ENCODE measurements at regions not wholly inside any gene's neighbourhood (a gene's known extent, or its start where the extent isn't known, plus 50 kb on each side); places are given as distances from the start of the nearest gene placed in this dataset.

- ChIA-PET POLR2A (no interaction called here), CTCF (no interaction called here)
- Histone ChIP-seq H3K27me3 (ENCODE audit: control insufficient read depth, insufficient read depth, low read length) (no peaks in the 10 kb centered on the region), H3K27ac (ENCODE audit: low read depth, low read length) (no peak overlapping the region), H3K4me3 (ENCODE audit: low read depth, low read length) (no peak overlapping the region), H3K9me3 (ENCODE audit: control insufficient read depth, insufficient read depth, low read length) (no peaks in the 10 kb centered on the region)
- TF ChIP-seq CTCF (IDR thresholded peaks at IDR 0.05; ENCODE audit: low read depth, low read length): no peak
- no peak for DNase-seq (ENCODE audit: low read depth, low spot score)
Observed at GRCh38 chr14:26820138-26820537, 222.3 kb upstream of the NOVA1 start.

DNA sequence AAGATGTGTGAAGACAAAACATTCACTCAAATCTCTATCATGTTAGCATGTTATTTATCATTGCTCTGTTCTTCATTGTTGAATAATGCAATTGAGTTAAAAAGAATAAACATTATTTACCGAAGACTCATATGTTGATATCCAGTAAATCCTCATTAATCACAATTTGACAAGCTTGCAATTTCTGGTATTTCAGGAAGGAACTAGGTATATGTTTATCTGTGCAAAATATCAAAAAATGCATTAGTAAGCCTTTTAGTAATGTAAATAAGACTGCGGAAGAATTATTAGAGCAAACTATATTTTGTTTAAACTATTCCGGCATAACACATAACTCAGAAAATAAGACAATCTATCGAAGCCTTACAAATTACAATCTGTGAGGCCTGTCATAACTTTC lies 222.7 kb upstream of the NOVA1 start:
- Histone ChIP-seq H3K4me3 (ENCODE audit: low read depth, low read length) (no peak overlapping the region), H3K27ac (ENCODE audit: low read depth, low read length) (no peak overlapping the region), H3K9me3 (ENCODE audit: control insufficient read depth, insufficient read depth, low read length) (no peaks in the 10 kb centered on the region), H3K27me3 (ENCODE audit: control insufficient read depth, insufficient read depth, low read length) (no peaks in the 10 kb centered on the region)
- ChIA-PET CTCF (no interaction called here), POLR2A (no interaction called here)
- TF ChIP-seq CTCF (IDR thresholded peaks at IDR 0.05; ENCODE audit: low read depth, low read length): no peak
- DNase-seq (ENCODE audit: low read depth, low spot score): no peak

GRCh38 chr14:26828741-26829140 lies 230.9 kb upstream of the NOVA1 start:
- H3K9me3 ChIP-seq (ENCODE audit: control insufficient read depth, insufficient read depth, low read length): no peaks in the 10 kb centered on the region
- DNase-seq (ENCODE audit: low read depth, low spot score): no peak
- no peak overlapping the region for H3K4me3 ChIP-seq (ENCODE audit: low read depth, low read length)
- TF ChIP-seq CTCF (IDR thresholded peaks at IDR 0.05; ENCODE audit: low read depth, low read length): no peak
- POLR2A ChIA-PET: no interaction called here
- no peaks in the 10 kb centered on the region for H3K27me3 ChIP-seq (ENCODE audit: control insufficient read depth, insufficient read depth, low read length)
- no peak overlapping the region for H3K27ac ChIP-seq (ENCODE audit: low read depth, low read length)
- CTCF ChIA-PET: no interaction called here

DNA sequence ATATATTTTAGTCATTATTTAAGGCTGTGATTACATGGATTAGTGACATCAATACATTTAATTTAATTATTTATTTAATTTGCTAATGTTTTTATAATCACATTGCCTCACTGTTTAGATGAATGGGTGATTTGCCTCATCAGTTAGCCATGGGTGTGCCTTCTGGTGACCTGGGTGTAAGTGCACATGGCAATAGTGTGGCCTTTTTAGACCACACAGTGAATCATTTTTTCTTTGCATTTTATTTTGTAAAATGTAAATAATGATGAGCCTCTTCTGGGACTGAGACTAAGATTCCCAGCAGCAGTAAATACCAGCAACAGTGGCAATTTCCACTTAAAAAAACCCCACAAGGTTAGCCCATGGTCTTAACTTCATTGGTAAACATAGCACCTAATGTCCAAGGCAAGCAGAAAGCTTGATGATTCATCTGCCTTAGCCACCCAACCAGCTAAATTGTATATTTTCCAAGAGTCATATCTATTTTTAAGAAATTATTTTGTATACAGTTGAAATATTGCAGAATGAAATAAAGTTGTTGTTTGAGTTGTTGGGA lies 235.9 kb upstream of the NOVA1 start:
- TF ChIP-seq CTCF (IDR thresholded peaks at IDR 0.05; ENCODE audit: low read depth, low read length): no peak
- no peak overlapping the region for H3K4me3 ChIP-seq (ENCODE audit: low read depth, low read length)
- no peak for DNase-seq (ENCODE audit: low read depth, low spot score)
- no peaks in the 10 kb centered on the region for H3K9me3 ChIP-seq (ENCODE audit: control insufficient read depth, insufficient read depth, low read length)
- ChIA-PET POLR2A (no interaction called here), CTCF (no interaction called here)
- no peaks in the 10 kb centered on the region for H3K27me3 ChIP-seq (ENCODE audit: control insufficient read depth, insufficient read depth, low read length)
- H3K27ac ChIP-seq (ENCODE audit: low read depth, low read length): no peak overlapping the region

- ChIA-PET POLR2A (no interaction called here), CTCF (no interaction called here)
- no peak for DNase-seq (ENCODE audit: low read depth, low spot score)
- TF ChIP-seq CTCF (IDR thresholded peaks at IDR 0.05; ENCODE audit: low read depth, low read length): no peak
- Histone ChIP-seq H3K27me3 (ENCODE audit: control insufficient read depth, insufficient read depth, low read length) (no peaks in the 10 kb centered on the region), H3K27ac (ENCODE audit: low read depth, low read length) (no peak overlapping the region), H3K9me3 (ENCODE audit: control insufficient read depth, insufficient read depth, low read length) (no peaks in the 10 kb centered on the region), H3K4me3 (ENCODE audit: low read depth, low read length) (no peak overlapping the region)
Observed at GRCh38 chr14:26835979-26836570, 238.2 kb upstream of the NOVA1 start.
